GM21576 (cell line): ENCODE measurements at regions not wholly inside any gene's neighbourhood (a gene's known extent, or its start where the extent isn't known, plus 50 kb on each side); places are given as distances from the start of the nearest gene placed in this dataset.

Experiments
- ATAC-seq: cut with Tn5 transposase; IDR thresholded peaks from one replicate; pipeline ENCODE4 v1.9.1; 2021; ENCODE audit warnings: mild to moderate bottlenecking, moderate library complexity; ENCODE audit not compliant: unreplicated experiment

DNA sequence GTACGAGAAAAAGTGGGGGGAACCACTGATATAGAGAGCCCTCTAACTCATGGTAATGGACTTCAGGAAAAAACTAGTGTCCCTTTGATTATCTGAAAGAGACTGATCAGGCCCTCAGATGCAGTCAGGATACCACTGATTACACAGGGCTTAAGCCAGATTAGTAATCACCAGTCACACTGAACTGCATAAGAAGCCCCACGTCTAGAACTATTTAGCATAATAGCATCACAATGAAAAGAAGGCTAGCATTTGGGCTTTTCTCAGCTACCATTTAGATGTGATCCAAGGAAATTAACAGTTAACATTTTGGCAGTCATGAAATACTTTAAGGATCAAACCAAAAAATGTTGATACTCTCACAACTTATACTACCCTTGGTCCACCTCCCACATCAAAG, 813.1 kb upstream of the POU3F3 start:
- no peak for ATAC-seq

- no peak for ATAC-seq
Observed at GRCh38 chr2:104041351-104041750, 812.6 kb upstream of the POU3F3 start.

- no peak for ATAC-seq
Observed at GRCh38 chr2:104043864-104044263, 810.1 kb upstream of the POU3F3 start.

GRCh38 chr2:104045071-104045470, 808.8 kb upstream of the POU3F3 start:
- ATAC-seq = no peak

DNA sequence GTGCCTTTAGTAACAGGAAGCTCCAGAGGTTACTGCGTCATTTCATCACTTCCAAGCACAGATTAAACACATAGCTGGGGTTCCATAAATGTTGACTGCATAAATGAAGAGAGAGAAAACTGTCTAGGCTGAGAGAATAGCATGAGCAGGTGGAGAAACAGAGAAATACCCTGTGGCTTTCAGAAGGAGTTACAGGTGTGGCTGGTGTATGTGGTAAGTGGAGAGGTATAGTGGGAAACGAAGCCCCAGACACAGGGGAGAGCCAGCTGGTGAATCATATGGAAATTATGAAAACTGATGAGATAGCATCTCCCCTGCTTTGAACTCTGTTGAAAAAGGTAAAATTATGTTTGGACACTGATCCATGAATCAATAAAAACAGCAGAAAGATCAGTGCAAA, 807.4 kb upstream of the POU3F3 start:
- no peak for ATAC-seq

- ATAC-seq = no peak
Observed at GRCh38 chr2:104047516-104047915, 806.4 kb upstream of the POU3F3 start.

- ATAC-seq = no peak
Observed at GRCh38 chr2:104049438-104049837, 804.5 kb upstream of the POU3F3 start.

DNA sequence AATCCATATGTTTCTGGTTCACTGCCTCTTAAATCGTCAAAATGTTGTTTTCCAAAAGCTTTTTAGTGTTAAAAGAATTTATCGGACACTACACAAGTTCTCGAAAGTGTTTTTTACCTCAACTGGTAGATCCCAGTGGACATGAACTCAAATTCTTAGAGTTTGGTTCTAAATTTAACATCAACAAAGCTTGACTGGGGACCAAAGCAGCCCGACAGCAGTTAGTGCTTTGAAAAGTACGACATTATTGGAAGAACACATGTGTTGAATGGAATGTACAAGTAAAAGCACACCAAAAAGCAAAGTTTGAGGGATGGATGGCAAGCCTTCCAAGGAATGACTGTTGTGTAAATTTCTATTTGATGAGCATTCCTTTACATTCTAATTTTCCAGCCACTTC, 803.9 kb upstream of the POU3F3 start:
- no peak for ATAC-seq

DNA sequence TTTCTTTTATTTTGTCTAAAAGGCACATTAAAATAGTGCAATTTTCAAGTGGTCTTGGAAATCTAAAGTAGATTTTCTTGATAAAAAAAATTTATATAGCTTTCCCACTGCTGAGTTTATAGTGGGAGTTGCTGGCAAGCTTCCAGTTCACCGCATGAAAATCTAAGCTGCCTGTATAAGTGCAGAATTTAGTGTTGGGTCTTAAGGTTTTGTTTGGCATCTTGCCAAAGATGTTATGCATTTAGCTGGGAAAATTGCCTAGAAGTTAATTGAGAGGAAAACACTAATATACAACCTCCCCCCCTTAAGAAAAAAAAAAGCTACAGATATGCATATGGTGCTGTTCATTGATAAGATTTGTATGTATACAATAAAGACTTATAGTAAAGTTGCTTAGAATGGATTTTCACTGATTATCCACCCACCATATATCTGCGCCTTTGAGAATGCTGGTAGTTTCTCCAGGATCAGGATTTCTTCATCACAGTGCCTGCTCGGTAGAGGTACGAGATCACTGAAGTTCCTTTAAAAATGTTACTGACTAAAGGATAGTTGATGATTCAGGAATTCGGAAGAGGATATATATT, 803.2 kb upstream of the POU3F3 start:
- ATAC-seq = no peak

DNA sequence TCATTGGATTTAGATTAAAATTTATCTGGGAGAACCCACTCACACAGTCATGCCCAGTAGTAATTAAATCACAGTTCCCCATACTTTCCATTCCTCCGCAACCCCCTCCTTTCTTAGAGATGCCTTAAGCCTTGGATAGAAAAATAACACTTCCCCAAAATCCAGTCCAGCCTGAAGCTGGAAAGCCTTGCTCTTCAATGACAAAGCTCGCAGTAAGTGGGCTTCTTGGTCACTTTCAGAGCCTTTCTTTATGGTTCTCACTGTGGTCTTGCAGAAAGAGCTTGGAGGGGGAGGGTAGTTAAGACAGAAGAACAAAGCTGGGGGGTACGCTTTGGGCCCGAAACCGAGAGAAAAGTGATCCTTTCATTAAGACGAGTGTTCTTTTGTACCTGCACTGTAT, 802.1 kb upstream of the POU3F3 start:
- ATAC-seq = no peak

DNA sequence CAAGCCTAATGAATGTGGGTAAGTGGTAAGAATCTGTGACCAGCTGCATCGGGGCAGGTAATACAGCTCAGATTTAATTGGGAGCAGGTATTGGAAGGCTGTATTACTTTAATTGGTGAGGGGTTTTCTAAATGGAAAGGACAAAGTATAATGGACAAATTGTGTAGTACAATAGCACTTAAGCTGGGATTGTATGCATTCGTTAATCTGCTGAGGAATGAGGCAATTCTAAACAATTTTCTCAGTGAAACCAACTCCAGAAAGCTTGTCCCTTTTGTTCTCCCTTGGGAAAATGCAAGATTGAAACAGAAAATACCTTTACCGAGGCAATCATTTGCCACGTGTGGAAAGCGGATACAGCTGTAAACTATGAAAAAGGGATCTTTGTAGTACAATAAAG, 801.6 kb upstream of the POU3F3 start:
- ATAC-seq = no peak

GRCh38 chr2:104056451-104056850, 797.5 kb upstream of the POU3F3 start:
- ATAC-seq = no peak

DNA sequence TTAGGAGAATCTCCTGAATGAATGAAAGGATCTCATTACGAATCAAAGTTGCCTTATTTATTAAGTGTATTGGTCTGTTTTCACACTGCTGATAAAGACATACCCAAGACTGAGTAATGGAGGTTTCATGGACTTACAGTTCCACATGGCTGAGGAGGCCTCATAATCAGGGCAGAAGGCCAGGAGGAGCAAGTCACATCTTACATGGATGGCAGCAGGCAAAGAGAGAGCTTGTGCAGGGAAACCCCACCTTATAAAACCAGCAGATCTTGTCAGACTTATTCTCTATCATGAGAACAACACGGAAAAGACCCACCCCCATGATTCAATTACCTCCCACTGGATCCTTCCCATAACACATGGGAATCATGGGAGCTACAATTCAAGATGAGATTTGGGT, 785.2 kb upstream of the POU3F3 start:
- ATAC-seq = no peak

GRCh38 chr2:104077573-104077972, 776.3 kb upstream of the POU3F3 start:
- no peak for ATAC-seq

GRCh38 chr2:104078431-104079157, 775.3 kb upstream of the POU3F3 start:
- no peak for ATAC-seq

GRCh38 chr2:104088745-104089144, 765.2 kb upstream of the POU3F3 start:
- no peak for ATAC-seq

DNA sequence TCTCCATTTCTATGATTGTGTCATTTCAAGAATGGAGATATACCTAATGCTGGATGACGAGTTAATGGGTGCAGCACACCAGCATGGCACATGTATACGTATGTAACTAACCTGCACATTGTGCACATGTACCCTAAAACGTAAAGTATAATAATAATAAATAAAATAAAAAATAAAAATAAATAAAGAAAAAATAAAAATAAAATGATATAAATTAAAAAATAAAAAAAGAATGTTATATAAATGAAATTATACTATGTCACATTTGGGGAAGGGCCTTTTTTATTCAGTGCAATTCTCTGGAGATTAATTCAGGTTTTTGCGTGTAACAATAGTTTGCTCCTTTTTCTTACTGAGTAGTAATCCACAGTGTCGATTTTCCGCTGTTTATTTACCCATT, 763.5 kb upstream of the POU3F3 start:
- ATAC-seq = no peak

- no peak for ATAC-seq
Observed at GRCh38 chr2:104091894-104092293, 762.0 kb upstream of the POU3F3 start.

DNA sequence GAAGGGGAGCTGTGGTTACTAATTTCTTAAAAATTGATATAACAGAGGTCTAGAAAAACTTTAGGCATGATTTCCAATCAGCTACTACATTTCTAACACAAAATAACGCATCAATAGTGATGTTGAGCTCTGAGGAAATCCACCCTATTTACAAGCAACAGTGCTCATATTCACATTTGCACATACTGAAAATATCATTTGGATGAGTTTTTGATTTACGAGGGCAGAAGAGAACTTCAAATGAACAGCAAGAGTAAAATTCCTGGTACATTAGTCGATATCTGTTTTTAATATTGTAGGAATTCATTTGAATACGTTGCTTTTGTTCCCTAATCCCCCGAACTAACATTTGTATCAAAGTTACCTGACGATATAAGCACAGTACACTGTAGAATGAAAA, 761.0 kb upstream of the POU3F3 start:
- no peak for ATAC-seq

GRCh38 chr2:104102615-104103014, 751.3 kb upstream of the POU3F3 start:
- ATAC-seq = no peak

DNA sequence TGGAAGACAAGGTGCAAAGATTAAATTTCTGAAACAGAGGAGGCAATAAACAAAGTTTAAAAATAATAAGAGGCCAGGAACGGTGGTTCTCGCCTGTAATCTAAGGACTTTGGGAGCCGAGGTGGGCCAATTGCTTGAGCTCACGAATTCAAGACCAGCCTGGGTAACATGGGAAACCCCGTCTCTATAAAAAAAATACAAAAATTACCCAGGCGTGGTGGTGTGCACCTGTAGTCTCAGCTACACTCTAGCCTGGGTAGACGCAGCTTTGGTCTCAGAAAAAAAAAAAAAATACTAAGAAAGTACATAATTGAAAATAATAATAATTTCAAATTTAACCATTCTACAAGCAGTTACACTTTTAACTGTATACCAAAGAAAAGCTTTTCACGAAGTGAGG, 744.6 kb upstream of the POU3F3 start:
- no peak for ATAC-seq

DNA sequence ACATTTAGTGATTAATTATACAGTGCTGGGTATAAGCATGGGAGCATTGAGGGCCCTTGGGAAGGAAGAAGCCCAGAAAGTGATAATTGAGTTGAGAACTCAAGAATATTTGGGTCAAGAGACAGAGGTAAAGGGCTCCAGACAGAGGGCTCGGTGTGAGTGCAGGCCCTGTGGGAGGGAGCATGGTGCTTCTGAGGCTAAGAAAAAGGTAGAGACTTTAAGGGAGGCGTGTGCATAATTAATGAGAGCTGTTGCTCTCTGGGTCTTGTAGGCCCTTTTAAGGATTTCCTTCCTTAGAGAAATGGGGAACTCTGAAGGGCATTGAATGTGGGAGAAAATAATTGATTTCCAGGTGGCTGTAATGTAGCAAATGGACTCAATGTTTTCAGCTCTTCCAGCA, 735.0 kb upstream of the POU3F3 start:
- ATAC-seq = no peak

DNA sequence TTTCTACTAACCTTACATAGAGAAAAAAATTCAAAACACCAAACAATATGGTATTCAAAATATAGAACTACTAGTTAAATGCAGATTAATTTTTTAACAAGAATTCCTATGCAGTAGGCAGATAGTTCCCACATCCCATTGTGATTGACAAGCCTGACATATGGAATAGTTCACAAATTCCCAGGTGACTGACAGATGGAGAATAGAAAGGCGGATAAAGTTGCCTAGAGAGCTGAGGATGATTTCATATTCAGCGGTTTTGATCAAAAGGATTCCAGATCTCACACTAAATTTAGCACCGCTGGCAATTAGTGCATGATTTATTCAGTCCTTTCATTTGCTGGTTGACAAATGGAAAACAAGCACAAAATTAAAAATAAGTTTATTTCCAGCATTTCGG, 733.7 kb upstream of the POU3F3 start:
- no peak for ATAC-seq
